HepG2 (cell line): ENCODE measurements at regions not wholly inside any gene's neighbourhood (a gene's known extent, or its start where the extent isn't known, plus 50 kb on each side); places are given as distances from the start of the nearest gene placed in this dataset.
"Not testable (repeated sequence)": the region's sequence is repeated elsewhere in the genome, so short reads cannot be mapped to it uniquely, and the experiment has no call there.

Experiments used
- ATAC-seq: fragments of 200-7000 bp; cut with Tn5 transposase; 3 replicates; pipeline ENCODE4 v1.9.1; 2020; ENCODE audit warnings: mild to moderate bottlenecking, moderate library complexity
- BruUV-seq: library from RNA; stranded (reverse); fragments of 400-500 nt; replicated peaks from 2 replicates; lab custom pipeline; 2021; lab: Mats Ljungman, UMichigan
- CTCF ChIA-PET: fragments of 300-600 bp; formaldehyde crosslinking; extraction: SDS; loops from one replicate; lab custom pipeline; 2021; ENCODE audit warnings: low total read pairs, inconsistent platforms, low intra/inter-chr PET ratio; lab: Yijun Ruan, JAX
- POLR2A ChIA-PET: fragments of 350-600 bp; sonication (Branson Sonifier 250); formaldehyde crosslinking; loops from one replicate; lab custom pipeline; 2020; ENCODE audit warnings: antibody characterized with exemption, inconsistent platforms; lab: Yijun Ruan, JAX
- DNase-seq: peaks from one replicate; pipeline ENCODE4 v3.0.0-alpha.2; 2015; ENCODE audit warnings: low spot score
- FAIRE-seq: peaks from 3 replicates; lab custom pipeline; 2011; peaks lifted over from hg19 to GRCh38; lab: Jason Lieb, UNC
- H2AFZ ChIP-seq: one replicate; pipeline ENCODE4 v1.6.1; 2011; ENCODE audit warnings: low read length, inconsistent platforms
- H3K27ac ChIP-seq: fragments of 300-600 bp; 3 replicates; pipeline ENCODE4 v1.8.0; 2011; ENCODE audit warnings: mixed run types, mild to moderate bottlenecking, mixed read lengths, low read length, inconsistent platforms; ENCODE audit not compliant: insufficient read depth; ENCODE audit errors: extremely low read length
- H3K27me3 ChIP-seq, 2 experiments: fragments of 200-600 bp in 1 of 2; 2 replicates in 1 of 2; 3 replicates in 1 of 2; pipeline versions ENCODE4 v1.6.0 to v1.8.0; 2011; ENCODE audit warnings: low read length in 2 of 2, mild to moderate bottlenecking in 2 of 2, moderate library complexity in 2 of 2, inconsistent platforms in 1 of 2; ENCODE audit not compliant: insufficient read depth in 2 of 2, control insufficient read depth in 1 of 2
- H3K36me3 ChIP-seq, 2 experiments: fragments of 200-600 bp in 1 of 2; replicated peaks in 1 of 2; 2 replicates in 1 of 2; 3 replicates in 1 of 2; pipeline versions ENCODE4 v1.5.1 to v1.8.0; 2011; ENCODE audit warnings: low read length in 2 of 2, inconsistent platforms in 1 of 2; ENCODE audit not compliant: insufficient read depth in 2 of 2, control insufficient read depth in 1 of 2
- H3K4me1 ChIP-seq: 2 replicates; pipeline ENCODE4 v1.5.1; 2012; ENCODE audit warnings: low read length, inconsistent platforms; ENCODE audit not compliant: insufficient read depth
- H3K4me2 ChIP-seq: 2 replicates; pipeline ENCODE4 v1.6.0; 2011; ENCODE audit warnings: low read depth, low read length, inconsistent platforms
- H3K4me3 ChIP-seq, 3 experiments: fragments of 200-600 bp in 1 of 3; sonication (generic), shearing (Covaris generic) in 1 of 3; replicated peaks in 1 of 3; 2 replicates each; pipeline ENCODE4 v1.5.1; 2011 to 2016; ENCODE audit warnings: low read length in 3 of 3, inconsistent platforms in 2 of 3, low read depth in 2 of 3, mild to moderate bottlenecking in 2 of 3, control low read depth in 1 of 3, mixed read lengths in 1 of 3; ENCODE audit not compliant: insufficient read depth in 1 of 3
- H3K79me2 ChIP-seq: one replicate; pipeline ENCODE4 v1.6.1; 2011; ENCODE audit warnings: low read length, inconsistent platforms; ENCODE audit not compliant: insufficient read depth
- H3K9ac ChIP-seq: 2 replicates; pipeline ENCODE4 v1.6.0; 2011; ENCODE audit warnings: mild to moderate bottlenecking, low read depth, low read length, inconsistent platforms; ENCODE audit not compliant: insufficient read depth
- H3K9me3 ChIP-seq: 2 replicates; pipeline ENCODE4 v1.5.1; 2012; ENCODE audit warnings: mild to moderate bottlenecking, low read length
- H4K20me1 ChIP-seq: 2 replicates; pipeline ENCODE4 v1.6.0; 2011; ENCODE audit warnings: inconsistent platforms, mild to moderate bottlenecking, low read length, moderate library complexity; ENCODE audit not compliant: insufficient read depth
- FOXK1 ChIP-seq: sonication (generic); formaldehyde crosslinking; IDR thresholded peaks from 2 replicates; pipeline ENCODE4 v1.4.0; 2020; ENCODE audit warnings: low read depth, missing genetic modification reagents, borderline replicate concordance
- KLF16 ChIP-seq, 2 experiments: sonication (generic) in 1 of 2; formaldehyde crosslinking in 1 of 2; IDR thresholded peaks; 2 replicates each; pipeline versions ENCODE4 v1.6.1 to v1.8.0; 2016 to 2023; ENCODE audit warnings: missing genetic modification reagents in 2 of 2, missing compliant biosample characterization in 1 of 2
- MBD4 ChIP-seq: IDR thresholded peaks from 2 replicates; pipeline ENCODE4 v1.6.1; 2012; ENCODE audit warnings: low read length, inconsistent platforms, borderline replicate concordance
- PBX2 ChIP-seq: IDR thresholded peaks from 2 replicates; pipeline ENCODE4 v1.6.1; 2016; ENCODE audit warnings: control low read depth
- SALL1 ChIP-seq: sonication (generic); formaldehyde crosslinking; IDR thresholded peaks from 2 replicates; pipeline ENCODE4 v1.8.0; 2022; ENCODE audit warnings: mild to moderate bottlenecking, missing genetic modification reagents
- SETDB1 ChIP-seq: sonication (generic); formaldehyde crosslinking; IDR thresholded peaks from 2 replicates; pipeline ENCODE4 v1.5.1; 2020; ENCODE audit warnings: missing genetic modification reagents, mild to moderate bottlenecking, borderline replicate concordance
- ZNF687 ChIP-seq: sonication (generic); formaldehyde crosslinking; IDR thresholded peaks from 2 replicates; pipeline ENCODE4 v1.5.1; 2020; ENCODE audit warnings: mild to moderate bottlenecking, missing genetic modification reagents, moderate library complexity
- WGBS: methylation state at CpG from one replicate; pipeline ENCODE4 v1.1.6; 2017; ENCODE audit warnings: low lambda C conversion rate; 5-methylcytosine and 5-hydroxymethylcytosine counted together
- in situ Hi-C: cut with HindIII; loops from 2 replicates; pipeline ENCODE4 v1.10.0; 2017; ENCODE audit warnings: low pct_unique_long_range_greater_than_20kb; ENCODE audit not compliant: extremely low pct_ligation_motif_present
- intact Hi-C: fragments of 100-400 bp; cut with micrococcal nuclease; formaldehyde crosslinking; loops from one replicate; pipeline ENCODE4 v1.10.0; 2022; ENCODE audit not compliant: unreplicated experiment

DNA sequence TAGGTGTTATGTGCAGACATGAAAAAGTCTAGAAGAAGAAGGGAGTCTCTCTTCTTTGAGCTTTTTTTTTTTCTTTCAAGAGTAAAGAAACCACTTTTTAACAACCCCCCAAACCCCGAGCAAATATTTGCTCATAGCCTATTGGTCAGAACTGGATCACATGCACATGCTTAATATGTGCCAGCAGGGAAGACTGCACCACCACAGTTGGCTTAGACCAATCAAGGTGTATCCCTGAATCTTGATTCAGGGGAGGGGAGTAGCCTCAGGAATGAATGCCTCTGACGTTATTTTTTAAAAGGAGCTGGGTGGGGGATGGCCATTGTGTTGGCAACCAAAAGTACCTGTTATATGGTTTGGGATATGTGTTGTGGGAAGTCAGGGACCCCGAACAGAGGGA lies 171.4 kb upstream of the NABP1 start (continued):
- TF ChIP-seq ZNF687 (no peak), SALL1 (CRISPR knock-in tag) (no peak), FOXK1 (CRISPR knock-in tag) (no peak), PBX2 (no peak), MBD4 (no peak), KLF16 (CRISPR knock-in tag; IDR thresholded peaks at IDR 0.05) (no peak)

DNA sequence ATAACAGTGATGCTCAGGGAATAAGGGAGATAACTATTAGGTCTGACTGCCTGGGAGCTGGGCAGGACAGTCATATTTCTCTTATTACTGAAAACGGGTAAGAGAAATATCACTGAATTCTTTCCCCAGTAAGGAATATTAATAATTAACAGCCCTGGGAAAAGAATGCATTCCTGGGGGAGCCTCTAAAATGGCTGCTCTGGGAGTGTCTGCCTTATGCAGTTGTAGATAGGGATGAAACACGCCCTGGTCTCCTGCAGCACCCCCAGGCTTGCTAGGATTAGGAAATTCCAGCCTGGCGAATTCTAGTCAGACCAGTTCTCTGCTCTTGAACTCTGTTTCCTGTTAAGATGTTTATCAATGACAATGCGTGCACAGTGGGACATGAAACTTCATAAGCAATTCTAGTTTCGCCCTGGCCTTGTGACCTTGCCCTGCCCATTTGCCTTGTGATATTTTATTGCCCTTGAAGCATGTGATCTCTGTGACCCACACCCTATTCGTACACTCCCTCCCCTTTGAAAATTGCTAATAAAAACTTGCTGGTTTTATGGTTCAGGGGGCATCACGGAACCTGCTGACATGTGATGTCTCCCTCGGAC lies 170.6 kb upstream of the NABP1 start:
- H3K27ac ChIP-seq, CTCF ChIA-PET, H3K9ac ChIP-seq, H3K27me3 ChIP-seq, H3K4me1 ChIP-seq, H2AFZ ChIP-seq, H3K36me3 ChIP-seq, BruUV-seq, H3K4me2 ChIP-seq, H3K4me3 ChIP-seq, H3K9me3 ChIP-seq, FAIRE-seq, POLR2A ChIA-PET, DNase-seq, ATAC-seq, H3K79me2 ChIP-seq, H4K20me1 ChIP-seq: not testable (repeated sequence)
- intact Hi-C loops, result loop anchor here (10.0 kb wide), 1 partner anchor 133 kb away; no protein-coding TSS in a partner anchor
- 0 out of 2 replicates have a peak, but pooled peaks have one; percentile 62 for TF ChIP-seq SETDB1 (CRISPR knock-in tag)
- in situ Hi-C loops, result loop anchor here (25.0 kb wide), 1 partner anchor 445 kb away; no protein-coding TSS in a partner anchor
- WGBS, result 12% methylated on average over 8 of the region's 8 CpGs
